BJ (cell line): ENCODE measurements at regions not wholly inside any gene's neighbourhood (a gene's known extent, or its start where the extent isn't known, plus 50 kb on each side); places are given as distances from the start of the nearest gene placed in this dataset.

Experiments used
- CTCF ChIA-PET: fragments of 350-600 bp; formaldehyde crosslinking; extraction: SDS; loops from one replicate; lab custom pipeline; 2021; ENCODE audit warnings: antibody characterized with exemption, inconsistent platforms; lab: Yijun Ruan, JAX
- POLR2A ChIA-PET: fragments of 300-600 bp; sonication (Branson Sonifier 250); formaldehyde crosslinking; extraction: SDS; loops from one replicate; lab custom pipeline; 2021; ENCODE audit warnings: antibody characterized with exemption; lab: Charles Lee
- DNase-seq: peaks from one replicate; pipeline ENCODE4 v3.0.0-alpha.2; 2011; ENCODE audit warnings: low read depth
- H3K27me3 ChIP-seq: 2 replicates; pipeline ENCODE4 v1.6.0; 2011; ENCODE audit warnings: low read length; ENCODE audit not compliant: control insufficient read depth, insufficient read depth
- H3K36me3 ChIP-seq: 2 replicates; pipeline ENCODE4 v1.5.1; 2011; ENCODE audit warnings: low read length; ENCODE audit not compliant: control insufficient read depth, insufficient read depth
- H3K4me3 ChIP-seq: 2 replicates; pipeline ENCODE4 v1.5.1; 2011; ENCODE audit warnings: low read depth, mild to moderate bottlenecking, control low read depth, low read length
- TF ChIP-seq, protein P1 (sequence below): IDR thresholded peaks from 2 replicates; pipeline ENCODE4 v1.5.1; 2011; ENCODE audit warnings: low read depth, mild to moderate bottlenecking, control low read depth, inconsistent platforms, low read length, moderate library complexity; ENCODE audit not compliant: insufficient read depth

DNA sequence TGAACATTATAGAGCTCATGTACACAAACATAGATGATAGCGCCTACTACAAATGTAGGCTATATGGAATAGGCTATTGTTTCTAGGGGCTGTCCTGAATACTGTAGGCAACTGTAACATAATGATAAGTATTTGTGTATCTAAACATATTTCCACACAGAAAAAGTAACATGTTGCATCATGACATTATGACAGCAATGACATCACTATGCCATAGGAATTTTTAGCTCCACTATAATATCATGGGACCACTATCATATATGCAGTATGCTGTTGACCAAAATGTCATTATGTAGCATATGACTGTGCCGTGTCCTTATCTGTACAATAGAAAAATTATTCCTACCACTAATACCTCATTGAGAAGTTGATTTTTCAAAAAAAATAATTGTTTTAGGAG, 96.7 kb upstream of the SSTR1 start:
- Histone ChIP-seq H3K27me3 (no peaks in the 10 kb centered on the region), H3K36me3 (no peaks in the 10 kb centered on the region), H3K4me3 (no peak overlapping the region)
- ChIA-PET CTCF (interaction anchor here (0.5 kb wide), 1 partner anchor 10 kb away, joined by 3 read pairs; no protein-coding TSS in a partner anchor), POLR2A (no interaction called here)
- DNase-seq = no peak
- TF ChIP-seq, protein P1, sequence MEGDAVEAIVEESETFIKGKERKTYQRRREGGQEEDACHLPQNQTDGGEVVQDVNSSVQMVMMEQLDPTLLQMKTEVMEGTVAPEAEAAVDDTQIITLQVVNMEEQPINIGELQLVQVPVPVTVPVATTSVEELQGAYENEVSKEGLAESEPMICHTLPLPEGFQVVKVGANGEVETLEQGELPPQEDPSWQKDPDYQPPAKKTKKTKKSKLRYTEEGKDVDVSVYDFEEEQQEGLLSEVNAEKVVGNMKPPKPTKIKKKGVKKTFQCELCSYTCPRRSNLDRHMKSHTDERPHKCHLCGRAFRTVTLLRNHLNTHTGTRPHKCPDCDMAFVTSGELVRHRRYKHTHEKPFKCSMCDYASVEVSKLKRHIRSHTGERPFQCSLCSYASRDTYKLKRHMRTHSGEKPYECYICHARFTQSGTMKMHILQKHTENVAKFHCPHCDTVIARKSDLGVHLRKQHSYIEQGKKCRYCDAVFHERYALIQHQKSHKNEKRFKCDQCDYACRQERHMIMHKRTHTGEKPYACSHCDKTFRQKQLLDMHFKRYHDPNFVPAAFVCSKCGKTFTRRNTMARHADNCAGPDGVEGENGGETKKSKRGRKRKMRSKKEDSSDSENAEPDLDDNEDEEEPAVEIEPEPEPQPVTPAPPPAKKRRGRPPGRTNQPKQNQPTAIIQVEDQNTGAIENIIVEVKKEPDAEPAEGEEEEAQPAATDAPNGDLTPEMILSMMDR = no peak

DNA sequence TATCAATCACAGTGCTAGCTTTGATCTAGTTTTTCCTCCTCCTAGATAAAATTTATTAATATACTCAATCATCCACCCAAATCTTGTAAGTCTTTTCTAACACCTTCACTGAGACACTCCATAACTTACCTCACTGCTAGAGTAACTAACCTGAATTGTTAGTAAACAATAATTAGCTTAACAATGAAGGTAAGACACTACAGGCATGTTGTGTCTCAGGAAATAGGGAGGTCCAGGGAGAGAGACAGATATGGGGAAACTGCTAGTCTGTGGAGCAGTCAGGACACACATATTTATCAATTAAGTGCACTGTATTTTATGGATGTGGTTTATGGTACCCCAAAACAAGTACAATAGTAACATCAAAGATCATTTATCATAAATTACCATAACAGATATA, 94.2 kb upstream of the SSTR1 start:
- POLR2A ChIA-PET = interaction anchor here (0.8 kb wide), 1 partner anchor 60 kb away, joined by 3 read pairs; no protein-coding TSS in a partner anchor
- Histone ChIP-seq H3K4me3 (no peak overlapping the region), H3K36me3 (no peaks in the 10 kb centered on the region), H3K27me3 (no peaks in the 10 kb centered on the region)
- no peak for DNase-seq
- CTCF ChIA-PET = interaction anchor here (0.5 to 2.3 kb wide), 4 partner anchors 12 to 1045 kb away, joined by 3 to 9 read pairs (median 3); no protein-coding TSS in a partner anchor
- TF ChIP-seq, protein P1 = no peak

DNA sequence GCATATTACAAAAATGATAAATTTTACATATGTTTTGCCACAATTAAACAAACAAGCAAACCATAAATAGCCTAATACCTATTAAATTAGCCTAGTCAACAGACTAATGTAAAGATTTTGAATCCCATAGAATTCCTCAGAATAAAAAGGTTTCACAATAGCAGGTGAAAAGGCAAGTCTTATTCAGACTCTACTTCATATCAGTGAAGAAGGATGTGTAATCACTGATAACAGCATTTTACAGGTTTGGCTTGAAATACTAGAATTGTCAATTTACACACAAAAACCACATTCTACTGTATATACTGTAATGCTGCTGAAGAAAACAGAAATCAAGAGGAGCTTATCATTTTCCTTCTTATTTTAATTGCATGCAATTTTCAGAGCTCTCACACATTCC, 90.8 kb upstream of the SSTR1 start:
- TF ChIP-seq, protein P1 = no peak
- ChIA-PET CTCF (interaction anchor here (0.8 kb wide), 1 partner anchor 25 kb away, joined by 3 read pairs; no protein-coding TSS in a partner anchor), POLR2A (no interaction called here)
- Histone ChIP-seq H3K36me3 (no peaks in the 10 kb centered on the region), H3K4me3 (no peak overlapping the region), H3K27me3 (no peaks in the 10 kb centered on the region)
- DNase-seq = no peak

DNA sequence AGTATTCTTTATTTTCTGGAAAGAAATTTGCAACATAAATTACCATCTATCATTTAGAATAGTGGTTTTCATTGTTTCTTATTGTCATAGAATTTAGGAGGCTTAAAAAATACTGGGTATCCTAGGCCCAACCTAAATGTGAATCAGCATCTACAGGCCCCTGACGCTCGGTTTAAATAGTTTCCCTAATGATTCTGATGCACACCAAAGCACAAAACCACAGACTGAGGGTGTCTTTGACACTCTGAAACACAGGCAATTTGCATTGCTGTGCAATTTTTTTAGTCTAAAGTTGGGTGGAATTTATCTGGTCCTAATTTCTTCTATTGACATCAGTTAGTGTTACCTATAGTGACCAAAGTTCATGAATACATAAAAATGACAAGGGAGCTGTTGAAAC, 87.6 kb upstream of the SSTR1 start:
- TF ChIP-seq, protein P1 = no peak
- ChIA-PET CTCF (interaction anchor here (0.6 to 0.9 kb wide), 2 partner anchors 9 to 13 kb away, joined by 3 to 4 read pairs; no protein-coding TSS in a partner anchor), POLR2A (no interaction called here)

DNA sequence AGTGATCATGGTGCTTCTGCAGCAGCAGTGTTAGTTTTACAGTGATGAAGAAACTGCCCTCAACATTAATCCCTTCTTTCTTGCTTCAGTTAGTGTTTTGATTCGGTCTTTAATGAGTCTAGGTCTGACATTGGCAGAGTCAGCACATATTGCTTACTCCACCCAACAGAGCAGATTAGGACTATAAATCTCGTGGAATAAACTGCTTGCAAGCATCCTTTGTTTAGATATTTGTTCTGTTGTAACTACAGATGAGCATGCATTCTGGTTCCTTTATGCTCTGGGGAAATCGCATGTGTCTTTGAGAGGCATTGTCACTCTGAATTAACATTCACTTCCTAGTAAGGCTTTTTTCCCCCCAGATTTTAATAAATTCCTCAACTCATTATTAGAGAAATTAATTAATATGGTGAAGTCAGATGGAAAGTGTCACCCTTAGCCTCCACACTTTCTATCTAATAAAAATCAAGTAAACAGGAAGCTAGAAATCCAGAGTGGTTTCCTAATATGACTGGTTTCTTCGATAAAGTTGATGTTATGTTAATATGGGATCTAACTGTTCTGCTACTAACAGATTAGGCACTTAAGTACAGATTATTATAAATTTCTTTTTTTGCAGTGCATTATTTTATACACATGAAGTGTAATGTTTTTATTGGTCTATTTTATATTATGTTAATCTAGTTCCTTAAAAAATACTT, 86.2 kb upstream of the SSTR1 start:
- ChIA-PET CTCF (interaction anchor here (0.9 to 1.0 kb wide), 2 partner anchors 9 to 12 kb away, joined by 3 to 4 read pairs; no protein-coding TSS in a partner anchor), POLR2A (no interaction called here)

More for the DNA sequence above, 87.6 kb upstream of the SSTR1 start:
- DNase-seq = no peak
- Histone ChIP-seq H3K4me3 (no peak overlapping the region), H3K36me3 (no peaks in the 10 kb centered on the region), H3K27me3 (no peaks in the 10 kb centered on the region)

More for the DNA sequence above, 86.2 kb upstream of the SSTR1 start:
- no peaks in the 10 kb centered on the region for H3K36me3 ChIP-seq
- no peak overlapping the region for H3K4me3 ChIP-seq
- no peaks in the 10 kb centered on the region for H3K27me3 ChIP-seq
- TF ChIP-seq, protein P1 = no peak
- no peak for DNase-seq
